NCI-H526 (cell line): ENCODE measurements at regions not wholly inside any gene's neighbourhood (a gene's known extent, or its start where the extent isn't known, plus 50 kb on each side); places are given as distances from the start of the nearest gene placed in this dataset.

Experiments used
- DNase-seq, 2 experiments: peaks; one replicate each; lab custom pipeline; 2025; lab: John Stamatoyannopoulos, UW

DNA sequence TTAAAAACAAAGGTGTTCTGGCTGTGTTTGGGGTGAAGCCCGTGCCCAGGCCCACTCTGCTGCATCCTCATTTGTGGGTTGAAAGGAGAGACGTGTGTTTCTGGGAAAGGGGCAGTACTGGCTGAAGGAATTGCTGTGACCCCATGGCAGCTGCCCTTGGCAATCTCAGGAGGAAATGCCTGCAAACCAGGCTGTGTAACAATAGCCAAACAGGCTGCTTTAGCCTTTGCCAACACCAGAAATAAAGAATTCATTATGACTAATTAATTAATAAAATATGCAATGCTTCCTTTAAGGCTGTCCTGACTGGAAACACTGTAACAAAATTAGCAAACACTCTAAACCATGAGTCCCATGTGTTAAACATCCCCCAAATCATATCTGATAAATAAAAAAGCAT, 53.0 kb upstream of the KRR1 start:
- DNase-seq, result no peak

DNA sequence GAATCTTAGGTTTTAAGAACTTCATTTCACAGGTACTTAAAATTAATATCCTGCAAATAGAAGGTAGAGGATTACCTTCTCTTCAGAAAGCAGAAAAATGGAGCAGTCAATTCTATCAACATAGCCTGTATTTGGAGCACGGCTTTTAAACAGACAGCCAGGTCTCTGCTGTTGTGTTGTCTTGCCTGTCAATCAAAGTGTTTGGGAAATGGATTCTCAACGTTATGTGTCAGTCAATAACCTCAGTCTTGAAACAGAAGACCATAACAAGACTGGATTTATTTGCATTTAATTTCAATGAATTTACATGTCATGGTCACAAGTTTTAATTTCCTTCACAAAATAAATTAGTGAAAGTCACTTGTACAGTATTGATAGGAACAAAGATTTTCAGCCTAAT, 51.9 kb upstream of the KRR1 start:
- no peak for DNase-seq

DNA sequence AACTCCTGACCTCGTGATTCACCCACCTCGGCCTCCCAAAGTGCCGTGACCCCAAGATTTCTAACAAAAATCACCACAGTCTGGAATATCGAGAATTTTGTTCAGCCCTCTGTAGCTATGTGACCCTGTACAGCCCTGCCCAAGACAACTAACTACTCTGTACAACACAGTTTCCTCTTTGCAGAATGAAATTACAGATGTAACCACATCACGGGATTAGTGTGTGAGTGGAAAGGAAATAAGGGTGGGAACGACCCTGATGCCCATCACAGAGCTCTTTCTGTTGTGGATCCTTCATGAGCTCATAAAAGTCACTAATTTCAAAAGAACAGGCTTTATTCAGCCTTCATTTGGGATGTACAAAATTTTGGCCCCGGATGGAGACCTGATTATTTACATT, 50.5 kb upstream of the KRR1 start:
- DNase-seq, result no peak
